Central memory CD8-positive, alpha-beta T cell (primary cell): ENCODE measurements at regions not wholly inside any gene's neighbourhood (a gene's known extent, or its start where the extent isn't known, plus 50 kb on each side); places are given as distances from the start of the nearest gene placed in this dataset.

ENCODE experiments used
- ATAC-seq: fragments of 150-1000 bp; cut with Tn5 transposase; replicated peaks from 2 replicates; pipeline ENCODE4 v1.10.0; 2022; ENCODE audit warnings: mild to moderate bottlenecking, moderate FRiP score, moderate number of reproducible peaks; ENCODE audit not compliant: poor library complexity, severe bottlenecking; ENCODE audit errors: extremely low read depth
- DNase-seq, 2 donors: peaks; one replicate each; pipeline ENCODE4 v3.0.0; 2021; ENCODE audit warnings: low spot score in 2 of 2
- H3K27ac Mint-ChIP-seq: one replicate; pipeline ENCODE4 v1.8.0; 2022; ENCODE audit warnings: low read depth, mild to moderate bottlenecking, moderate library complexity, mixed read lengths
- H3K27me3 Mint-ChIP-seq: one replicate; pipeline ENCODE4 v1.8.0; 2022; ENCODE audit warnings: mixed read lengths
- H3K36me3 Mint-ChIP-seq: one replicate; pipeline ENCODE4 v1.8.0; 2022; ENCODE audit warnings: mild to moderate bottlenecking, moderate library complexity, mixed read lengths; ENCODE audit not compliant: insufficient read depth
- H3K4me1 Mint-ChIP-seq: one replicate; pipeline ENCODE4 v1.8.0; 2022; ENCODE audit warnings: mixed read lengths
- H3K4me3 Mint-ChIP-seq: one replicate; pipeline ENCODE4 v1.8.0; 2022; ENCODE audit warnings: mild to moderate bottlenecking, moderate library complexity, mixed read lengths
- H3K9me3 Mint-ChIP-seq: one replicate; pipeline ENCODE4 v1.8.0; 2022; ENCODE audit warnings: mixed read lengths

GRCh38 chr6:12415980-12416598, 125.9 kb downstream of the EDN1 start:
- Mint-ChIP-seq H3K4me1 (no peaks in the 10 kb centered on the region), H3K4me3 (no peak overlapping the region), H3K9me3 (no peaks in the 10 kb centered on the region), H3K27ac (no peak overlapping the region), H3K36me3 (no peaks in the 10 kb centered on the region), H3K27me3 (no peaks in the 10 kb centered on the region)
- DNase-seq (no peak), ATAC-seq (no peak)

- ATAC-seq = no peak
- H3K4me3 Mint-ChIP-seq = no peak overlapping the region
- no peak overlapping the region for H3K27ac Mint-ChIP-seq
- no peaks in the 10 kb centered on the region for H3K36me3 Mint-ChIP-seq
- no peaks in the 10 kb centered on the region for H3K27me3 Mint-ChIP-seq
- H3K4me1 Mint-ChIP-seq = no peaks in the 10 kb centered on the region
- DNase-seq = no peak
- H3K9me3 Mint-ChIP-seq = no peaks in the 10 kb centered on the region
These were observed 127.0 kb downstream of the EDN1 start for GRCh38 chr6:12417191-12417590.

- H3K9me3 Mint-ChIP-seq = no peaks in the 10 kb centered on the region
- DNase-seq (no peak), ATAC-seq (no peak)
- no peaks in the 10 kb centered on the region for H3K4me1 Mint-ChIP-seq
- H3K4me3 Mint-ChIP-seq = no peak overlapping the region
- no peaks in the 10 kb centered on the region for H3K36me3 Mint-ChIP-seq
- no peak overlapping the region for H3K27ac Mint-ChIP-seq
- no peaks in the 10 kb centered on the region for H3K27me3 Mint-ChIP-seq
These were observed 128.8 kb downstream of the EDN1 start for GRCh38 chr6:12418946-12419345.

GRCh38 chr6:12419631-12420272, 129.6 kb downstream of the EDN1 start:
- Mint-ChIP-seq H3K4me1 (no peaks in the 10 kb centered on the region), H3K27ac (no peak overlapping the region), H3K27me3 (no peaks in the 10 kb centered on the region), H3K4me3 (no peak overlapping the region), H3K36me3 (no peaks in the 10 kb centered on the region), H3K9me3 (no peaks in the 10 kb centered on the region)
- ATAC-seq (no peak), DNase-seq (no peak)

GRCh38 chr6:12420626-12421025, 130.5 kb downstream of the EDN1 start:
- ATAC-seq = no peak
- no peaks in the 10 kb centered on the region for H3K9me3 Mint-ChIP-seq
- no peaks in the 10 kb centered on the region for H3K27me3 Mint-ChIP-seq
- no peak overlapping the region for H3K27ac Mint-ChIP-seq
- no peaks in the 10 kb centered on the region for H3K36me3 Mint-ChIP-seq
- no peak overlapping the region for H3K4me3 Mint-ChIP-seq
- no peaks in the 10 kb centered on the region for H3K4me1 Mint-ChIP-seq
- DNase-seq = no peak

GRCh38 chr6:12421596-12421995, 131.4 kb downstream of the EDN1 start:
- H3K4me3 Mint-ChIP-seq = no peak overlapping the region
- no peaks in the 10 kb centered on the region for H3K36me3 Mint-ChIP-seq
- no peak for DNase-seq
- no peak for ATAC-seq
- H3K27ac Mint-ChIP-seq = no peak overlapping the region
- H3K9me3 Mint-ChIP-seq = no peaks in the 10 kb centered on the region
- H3K27me3 Mint-ChIP-seq = no peaks in the 10 kb centered on the region
- no peaks in the 10 kb centered on the region for H3K4me1 Mint-ChIP-seq

GRCh38 chr6:12422848-12423247, 132.7 kb downstream of the EDN1 start:
- ATAC-seq (no peak), DNase-seq (no peak)
- Mint-ChIP-seq H3K27ac (no peak overlapping the region), H3K36me3 (no peaks in the 10 kb centered on the region), H3K9me3 (no peaks in the 10 kb centered on the region), H3K4me3 (no peak overlapping the region), H3K4me1 (no peaks in the 10 kb centered on the region), H3K27me3 (no peaks in the 10 kb centered on the region)

GRCh38 chr6:12423832-12424231, 133.7 kb downstream of the EDN1 start:
- no peak overlapping the region for H3K27ac Mint-ChIP-seq
- no peaks in the 10 kb centered on the region for H3K4me1 Mint-ChIP-seq
- H3K27me3 Mint-ChIP-seq = no peaks in the 10 kb centered on the region
- no peak for DNase-seq
- no peaks in the 10 kb centered on the region for H3K9me3 Mint-ChIP-seq
- H3K36me3 Mint-ChIP-seq = no peaks in the 10 kb centered on the region
- ATAC-seq = no peak
- H3K4me3 Mint-ChIP-seq = no peak overlapping the region

GRCh38 chr6:12426121-12426520, 136.0 kb downstream of the EDN1 start:
- no peak for ATAC-seq
- H3K27me3 Mint-ChIP-seq = no peaks in the 10 kb centered on the region

GRCh38 chr6:12431023-12431422, 140.9 kb downstream of the EDN1 start:
- no peak for DNase-seq
- no peaks in the 10 kb centered on the region for H3K9me3 Mint-ChIP-seq
- H3K4me3 Mint-ChIP-seq = no peak overlapping the region
- H3K36me3 Mint-ChIP-seq = no peaks in the 10 kb centered on the region
- H3K27ac Mint-ChIP-seq = no peak overlapping the region
- ATAC-seq = no peak
- no peaks in the 10 kb centered on the region for H3K27me3 Mint-ChIP-seq
- H3K4me1 Mint-ChIP-seq = no peaks in the 10 kb centered on the region

More at GRCh38 chr6:12426121-12426520, 136.0 kb downstream of the EDN1 start:
- Mint-ChIP-seq H3K36me3 (no peaks in the 10 kb centered on the region), H3K9me3 (no peaks in the 10 kb centered on the region), H3K4me3 (no peak overlapping the region), H3K4me1 (no peaks in the 10 kb centered on the region), H3K27ac (no peak overlapping the region)
- no peak for DNase-seq

- H3K27ac Mint-ChIP-seq = no peak overlapping the region
- ATAC-seq = no peak
These were observed 146.1 kb downstream of the EDN1 start for GRCh38 chr6:12436224-12436623.

GRCh38 chr6:12436683-12437082, 146.5 kb downstream of the EDN1 start:
- no peaks in the 10 kb centered on the region for H3K27me3 Mint-ChIP-seq
- ATAC-seq = no peak
- no peaks in the 10 kb centered on the region for H3K4me1 Mint-ChIP-seq
- no peaks in the 10 kb centered on the region for H3K36me3 Mint-ChIP-seq
- H3K4me3 Mint-ChIP-seq = no peak overlapping the region
- no peaks in the 10 kb centered on the region for H3K9me3 Mint-ChIP-seq
- H3K27ac Mint-ChIP-seq = no peak overlapping the region
- DNase-seq = no peak

More at GRCh38 chr6:12436224-12436623, 146.1 kb downstream of the EDN1 start:
- Mint-ChIP-seq H3K36me3 (no peaks in the 10 kb centered on the region), H3K4me1 (no peaks in the 10 kb centered on the region), H3K9me3 (no peaks in the 10 kb centered on the region), H3K4me3 (no peak overlapping the region), H3K27me3 (no peaks in the 10 kb centered on the region)
- no peak for DNase-seq

- DNase-seq = no peak
- no peaks in the 10 kb centered on the region for H3K4me1 Mint-ChIP-seq
- H3K4me3 Mint-ChIP-seq = no peak overlapping the region
- H3K36me3 Mint-ChIP-seq = no peaks in the 10 kb centered on the region
- no peaks in the 10 kb centered on the region for H3K9me3 Mint-ChIP-seq
- peaks cover 7% of the 10 kb centered on the region for H3K27me3 Mint-ChIP-seq
- ATAC-seq = no peak
- H3K27ac Mint-ChIP-seq = no peak overlapping the region
These were observed 149.1 kb downstream of the EDN1 start for GRCh38 chr6:12439296-12439695.
